ENCODE measurements at regions not wholly inside any gene's neighbourhood (a gene's known extent, or its start where the extent isn't known, plus 50 kb on each side); places are given as distances from the start of the nearest gene placed in this dataset.

DNA sequence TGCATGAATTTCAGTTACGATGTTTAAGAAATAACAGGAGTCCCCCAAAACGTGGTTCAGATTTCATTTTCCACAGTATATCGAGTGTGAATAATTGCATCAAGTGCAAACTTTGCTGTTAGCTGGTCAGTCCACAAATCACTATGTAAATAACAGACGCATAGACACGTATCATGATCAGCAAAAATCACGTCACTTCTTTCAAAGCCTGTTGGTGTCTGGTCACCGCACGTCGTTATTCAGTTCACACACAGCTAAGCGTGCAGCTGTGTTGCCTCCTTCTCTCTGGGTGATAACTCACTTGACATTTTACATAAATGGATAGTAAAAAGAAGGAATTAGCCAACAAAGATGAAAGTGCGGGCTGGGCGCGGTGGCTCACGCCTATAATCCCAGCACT is 126.8 kb upstream of the MED13L start:
- Histone ChIP-seq H3K4me3 (no peak overlapping the region), H3K4me1 (peaks cover 0 to 22% of the 10 kb centered on the region in 2 donors), H3K9me3 (peaks cover 0 to 8% of the 10 kb centered on the region in 2 donors), H3K36me3 (no peaks in the 10 kb centered on the region), H3K27ac (no peak overlapping the region), H3K27me3 (no peaks in the 10 kb centered on the region)
- DNase-seq (no peak), ATAC-seq (no peak)
- TF ChIP-seq, protein P1, sequence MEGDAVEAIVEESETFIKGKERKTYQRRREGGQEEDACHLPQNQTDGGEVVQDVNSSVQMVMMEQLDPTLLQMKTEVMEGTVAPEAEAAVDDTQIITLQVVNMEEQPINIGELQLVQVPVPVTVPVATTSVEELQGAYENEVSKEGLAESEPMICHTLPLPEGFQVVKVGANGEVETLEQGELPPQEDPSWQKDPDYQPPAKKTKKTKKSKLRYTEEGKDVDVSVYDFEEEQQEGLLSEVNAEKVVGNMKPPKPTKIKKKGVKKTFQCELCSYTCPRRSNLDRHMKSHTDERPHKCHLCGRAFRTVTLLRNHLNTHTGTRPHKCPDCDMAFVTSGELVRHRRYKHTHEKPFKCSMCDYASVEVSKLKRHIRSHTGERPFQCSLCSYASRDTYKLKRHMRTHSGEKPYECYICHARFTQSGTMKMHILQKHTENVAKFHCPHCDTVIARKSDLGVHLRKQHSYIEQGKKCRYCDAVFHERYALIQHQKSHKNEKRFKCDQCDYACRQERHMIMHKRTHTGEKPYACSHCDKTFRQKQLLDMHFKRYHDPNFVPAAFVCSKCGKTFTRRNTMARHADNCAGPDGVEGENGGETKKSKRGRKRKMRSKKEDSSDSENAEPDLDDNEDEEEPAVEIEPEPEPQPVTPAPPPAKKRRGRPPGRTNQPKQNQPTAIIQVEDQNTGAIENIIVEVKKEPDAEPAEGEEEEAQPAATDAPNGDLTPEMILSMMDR (IDR thresholded peaks at IDR 0.05): no peak
- intact Hi-C loops (cut with DNase I): no loop called here

DNA sequence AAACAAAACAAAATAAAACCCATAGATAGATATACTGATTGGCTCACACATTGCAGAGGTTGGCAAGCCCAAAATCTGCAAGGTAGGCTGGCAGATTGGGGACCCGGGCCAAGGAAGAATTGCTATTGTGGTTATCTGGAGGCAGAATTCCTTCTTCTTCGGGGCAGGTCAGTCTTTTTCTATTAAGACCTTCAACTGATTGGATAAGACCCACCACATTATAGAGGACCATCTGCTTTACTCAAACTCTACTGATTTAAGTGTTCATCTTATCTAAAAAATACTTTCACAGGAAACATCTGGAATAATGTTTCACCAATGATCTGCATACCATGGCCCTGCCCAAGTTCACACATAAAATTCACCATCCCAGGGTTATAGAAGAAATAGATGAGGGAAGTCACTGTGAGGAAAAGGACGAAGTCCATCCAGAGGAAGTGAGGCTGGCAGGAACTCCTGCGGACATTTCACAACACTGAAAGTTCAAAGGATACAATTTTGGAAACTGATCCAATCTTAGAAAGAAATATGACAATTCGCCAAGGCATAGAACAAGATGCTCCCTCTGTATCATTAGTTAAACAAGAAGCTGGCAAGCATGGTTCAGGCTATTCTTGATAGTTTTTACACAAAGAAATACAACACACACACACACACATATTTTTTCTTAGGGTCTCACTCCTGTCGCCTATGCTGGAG is 127.6 kb upstream of the MED13L start:
- ATAC-seq (no peak), DNase-seq (no peak)
- Histone ChIP-seq H3K27me3 (no peaks in the 10 kb centered on the region), H3K9me3 (peaks cover 0 to 4% of the 10 kb centered on the region in 2 donors), H3K4me1 (peaks cover 0 to 22% of the 10 kb centered on the region in 2 donors), H3K36me3 (no peaks in the 10 kb centered on the region), H3K4me3 (no peak overlapping the region), H3K27ac (no peak overlapping the region)
- TF ChIP-seq, protein P1 (IDR thresholded peaks at IDR 0.05): no peak
- intact Hi-C loops (cut with DNase I): no loop called here

DNA sequence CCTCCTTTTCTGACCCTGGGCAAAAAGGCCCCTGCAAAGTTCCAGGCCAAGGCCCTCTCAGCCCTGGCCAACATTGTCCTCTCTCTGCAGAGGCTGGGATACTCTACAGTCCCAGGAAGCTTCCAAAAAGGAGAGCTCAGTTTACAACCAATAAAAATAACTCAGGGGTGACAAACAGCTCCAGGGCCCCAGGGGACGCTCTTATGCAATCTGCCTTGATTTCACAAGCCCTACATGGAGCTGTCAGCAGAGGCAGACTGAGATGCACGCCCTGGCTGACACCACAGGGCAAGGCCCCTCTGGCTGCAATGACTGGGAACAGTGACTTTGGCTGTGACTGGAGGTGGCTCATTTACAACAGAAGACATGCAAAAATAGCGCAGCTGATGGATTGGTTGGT is 129.0 kb upstream of the MED13L start:
- Histone ChIP-seq H3K27ac (peak overlapping the region in 1 of 2 donors; percentile 15), H3K27me3 (no peaks in the 10 kb centered on the region), H3K4me1 (peaks cover 0 to 30% of the 10 kb centered on the region in 2 donors), H3K36me3 (no peaks in the 10 kb centered on the region), H3K4me3 (no peak overlapping the region), H3K9me3 (peaks cover 0 to under 1% of the 10 kb centered on the region in 2 donors)
- peak; percentile 66 to 84 (median 72) for DNase-seq
- TF ChIP-seq, protein P1 (IDR thresholded peaks at IDR 0.05): no peak
- ATAC-seq: peak; percentile 82
- intact Hi-C loops (cut with DNase I): no loop called here

DNA sequence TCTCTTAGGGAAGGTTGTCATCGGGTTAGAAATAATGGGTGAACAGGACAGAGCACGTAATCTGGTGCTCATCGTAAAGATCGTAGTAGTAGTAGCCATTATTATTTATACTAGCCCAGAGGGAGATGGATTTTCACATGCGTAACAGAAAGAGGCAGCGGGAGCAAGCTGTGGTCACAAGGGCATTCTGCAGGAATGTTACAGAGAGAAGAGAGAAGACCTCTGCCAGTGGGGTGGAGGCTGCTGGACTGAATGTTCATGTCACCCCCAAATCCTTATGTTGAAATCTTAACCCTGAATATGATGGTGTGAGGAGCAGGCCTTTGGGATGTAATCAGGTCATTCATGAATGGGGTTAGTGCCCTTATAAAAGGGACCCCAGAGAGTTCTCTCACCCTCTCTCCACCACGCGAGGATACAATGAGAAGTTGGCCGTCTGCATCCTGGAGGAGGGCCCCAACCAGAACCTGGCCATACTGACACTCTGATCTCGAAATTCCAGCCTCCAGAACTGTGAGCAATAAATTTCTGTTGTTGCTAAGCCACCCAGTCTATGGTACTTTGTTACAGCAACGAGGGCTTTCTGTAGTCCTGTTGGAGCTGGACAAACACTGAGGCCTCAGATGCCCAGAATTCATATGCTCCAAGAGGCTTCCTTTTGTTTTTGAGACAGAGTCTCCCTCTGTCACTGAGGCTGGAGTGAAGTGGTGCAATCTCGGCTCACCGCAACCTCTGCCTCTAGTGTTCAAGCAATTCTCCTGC is 131.2 kb upstream of the MED13L start:
- intact Hi-C loops (cut with DNase I): no loop called here
- Histone ChIP-seq H3K27me3 (no peaks in the 10 kb centered on the region), H3K9me3 (no peaks in the 10 kb centered on the region), H3K36me3 (no peaks in the 10 kb centered on the region), H3K4me1 (peaks cover 0 to 30% of the 10 kb centered on the region in 2 donors), H3K4me3 (no peak overlapping the region), H3K27ac (no peak overlapping the region)
- DNase-seq (no peak), ATAC-seq (no peak)
- TF ChIP-seq, protein P1 (IDR thresholded peaks at IDR 0.05): no peak

DNA sequence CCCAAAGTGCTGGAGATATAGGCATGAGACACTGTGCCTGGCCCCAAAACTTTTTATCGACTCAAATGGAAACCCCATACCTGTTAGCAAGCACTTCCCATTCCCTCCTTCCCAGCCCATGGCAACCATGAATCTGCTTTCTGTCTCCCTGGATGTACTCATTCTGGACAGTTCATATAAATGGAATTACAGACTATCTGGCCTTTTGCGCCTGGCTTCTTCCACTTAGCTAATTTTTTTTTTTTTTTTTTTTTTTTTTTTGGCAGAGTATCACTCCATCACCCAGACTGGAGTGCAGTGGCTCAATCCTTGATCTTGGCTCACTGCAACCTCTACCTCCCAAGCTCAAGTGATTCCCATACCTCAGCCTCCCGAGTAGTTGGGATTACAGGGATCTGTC is 134.5 kb upstream of the MED13L start:
- DNase-seq (no peak), ATAC-seq (no peak)
- Histone ChIP-seq H3K9me3 (no peaks in the 10 kb centered on the region), H3K27ac (no peak overlapping the region), H3K4me1 (peaks cover 0 to 12% of the 10 kb centered on the region in 2 donors), H3K27me3 (no peaks in the 10 kb centered on the region), H3K4me3 (no peak overlapping the region), H3K36me3 (no peaks in the 10 kb centered on the region)
- TF ChIP-seq, protein P1 (IDR thresholded peaks at IDR 0.05): no peak
- intact Hi-C loops (cut with DNase I): no loop called here
